ENCODE measurements at regions not wholly inside any gene's neighbourhood (a gene's known extent, or its start where the extent isn't known, plus 50 kb on each side); places are given as distances from the start of the nearest gene placed in this dataset.

DNA sequence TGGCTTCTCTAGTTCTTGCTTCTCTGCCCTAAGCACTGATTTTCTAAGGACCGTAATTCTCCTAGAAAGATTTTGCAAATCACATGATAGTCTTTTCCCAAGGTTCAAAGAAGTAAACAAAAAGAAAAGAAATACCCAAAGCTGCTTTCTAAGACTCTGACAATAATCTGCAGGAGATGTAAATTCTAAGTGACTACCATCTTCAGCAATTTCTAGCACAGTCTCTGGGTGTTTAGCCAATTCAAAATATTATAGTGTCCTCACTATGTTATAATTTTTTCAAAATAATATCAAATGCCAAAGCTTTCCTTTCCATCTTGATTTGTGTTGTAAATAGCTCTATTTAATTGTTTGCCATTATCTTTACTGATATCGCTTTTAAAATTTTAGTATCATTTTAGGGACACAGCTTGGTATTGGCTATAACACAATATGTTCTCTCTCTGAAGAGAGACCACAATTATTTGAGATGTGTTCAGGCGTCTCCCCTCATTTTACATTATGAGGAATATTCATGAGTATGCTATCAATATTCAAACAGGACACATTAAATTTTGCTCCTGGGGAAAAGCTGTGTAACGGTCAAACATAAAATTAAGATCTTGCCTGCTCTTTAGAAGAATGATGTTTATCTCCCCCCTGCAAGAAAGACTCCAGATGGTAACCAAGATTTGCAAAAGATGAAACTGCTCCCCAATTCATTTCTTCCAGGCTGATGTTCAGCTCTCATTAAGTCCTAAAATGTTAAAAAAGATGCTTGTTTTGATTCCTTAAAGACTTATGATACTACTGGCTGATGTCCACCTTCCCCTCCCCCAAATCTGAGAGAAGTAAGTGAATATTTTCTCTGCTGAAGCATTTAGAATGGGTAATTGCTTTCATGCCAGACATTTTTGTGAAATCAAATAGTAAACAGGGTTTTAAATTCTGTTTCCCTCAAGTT, 191.9 kb upstream of the WDR11 start:
- Histone ChIP-seq H3K36me3 (no peaks in the 10 kb centered on the region), H3K27me3 (no peaks in the 10 kb centered on the region), H3K4me3 (no peak overlapping the region), H3K4me1 (no peaks in the 10 kb centered on the region), H3K27ac (no peak overlapping the region), H3K9me3 (no peaks in the 10 kb centered on the region)
- TF ChIP-seq, protein P1, sequence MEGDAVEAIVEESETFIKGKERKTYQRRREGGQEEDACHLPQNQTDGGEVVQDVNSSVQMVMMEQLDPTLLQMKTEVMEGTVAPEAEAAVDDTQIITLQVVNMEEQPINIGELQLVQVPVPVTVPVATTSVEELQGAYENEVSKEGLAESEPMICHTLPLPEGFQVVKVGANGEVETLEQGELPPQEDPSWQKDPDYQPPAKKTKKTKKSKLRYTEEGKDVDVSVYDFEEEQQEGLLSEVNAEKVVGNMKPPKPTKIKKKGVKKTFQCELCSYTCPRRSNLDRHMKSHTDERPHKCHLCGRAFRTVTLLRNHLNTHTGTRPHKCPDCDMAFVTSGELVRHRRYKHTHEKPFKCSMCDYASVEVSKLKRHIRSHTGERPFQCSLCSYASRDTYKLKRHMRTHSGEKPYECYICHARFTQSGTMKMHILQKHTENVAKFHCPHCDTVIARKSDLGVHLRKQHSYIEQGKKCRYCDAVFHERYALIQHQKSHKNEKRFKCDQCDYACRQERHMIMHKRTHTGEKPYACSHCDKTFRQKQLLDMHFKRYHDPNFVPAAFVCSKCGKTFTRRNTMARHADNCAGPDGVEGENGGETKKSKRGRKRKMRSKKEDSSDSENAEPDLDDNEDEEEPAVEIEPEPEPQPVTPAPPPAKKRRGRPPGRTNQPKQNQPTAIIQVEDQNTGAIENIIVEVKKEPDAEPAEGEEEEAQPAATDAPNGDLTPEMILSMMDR (IDR thresholded peaks at IDR 0.05) = no peak
- no peak for TF ChIP-seq EP300 (IDR thresholded peaks at IDR 0.05)
- TF ChIP-seq POLR2AphosphoS5 (IDR thresholded peaks at IDR 0.05) = no peak
- no peak for TF ChIP-seq POLR2A (IDR thresholded peaks at IDR 0.05)
- no peak for DNase-seq
- intact Hi-C loops (cut with DNase I; ENCODE audit: low total_unique reads) = no loop called here
- 56 to 66% (median 61%) methylated on average over 4 of the region's 4 CpGs for WGBS, 5 donors

- H3K9me3 ChIP-seq = peaks cover 0 to 4% (median 0%) of the 10 kb centered on the region in 4 donors
- no peaks in the 10 kb centered on the region for H3K4me1 ChIP-seq
- DNase-seq = no peak
- TF ChIP-seq POLR2AphosphoS5 (IDR thresholded peaks at IDR 0.05) = no peak
- no peak for TF ChIP-seq EP300 (IDR thresholded peaks at IDR 0.05)
- TF ChIP-seq, protein P1 (IDR thresholded peaks at IDR 0.05) = no peak
- H3K27ac ChIP-seq = no peak overlapping the region
- 72 to 91% (median 87%) methylated on average over 4 of the region's 4 CpGs for WGBS, 5 donors
- H3K36me3 ChIP-seq = no peaks in the 10 kb centered on the region
- intact Hi-C loops (cut with DNase I; ENCODE audit: low total_unique reads) = no loop called here
- no peaks in the 10 kb centered on the region for H3K27me3 ChIP-seq
- no peak overlapping the region for H3K4me3 ChIP-seq
These were observed 184.9 kb upstream of the WDR11 start for GRCh38 chr10:120666308-120666707.

DNA sequence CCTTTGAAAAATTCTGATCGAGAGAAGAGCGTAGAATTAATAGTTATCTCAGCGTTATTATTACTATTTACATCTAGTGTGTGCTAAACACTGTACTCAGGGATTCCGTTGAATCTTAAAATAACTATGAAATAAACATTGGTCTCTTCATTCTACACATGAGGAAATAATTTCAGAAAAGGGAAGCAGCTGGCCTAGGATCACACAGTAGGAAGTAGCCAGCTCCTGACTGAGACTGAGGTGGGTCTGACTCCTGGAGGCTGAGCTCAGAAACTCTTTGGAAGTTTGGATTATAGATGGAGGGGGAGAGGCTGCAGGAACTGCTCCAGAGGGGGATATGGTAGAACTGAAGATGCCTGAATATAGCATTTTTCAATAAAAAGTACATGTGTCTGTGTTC, 183.9 kb upstream of the WDR11 start:
- intact Hi-C loops (cut with DNase I; ENCODE audit: low total_unique reads) = no loop called here

GRCh38 chr10:120671491-120671890, 179.7 kb upstream of the WDR11 start:
- WGBS, 5 donors = 67 to 83% (median 75%) methylated on average over 1 to 2 of the region's 2 CpGs
- TF ChIP-seq, protein P1 (IDR thresholded peaks at IDR 0.05) = no peak
- TF ChIP-seq POLR2AphosphoS5 (IDR thresholded peaks at IDR 0.05) (no peak), POLR2A (IDR thresholded peaks at IDR 0.05) (no peak), EP300 (IDR thresholded peaks at IDR 0.05) (no peak)
- Histone ChIP-seq H3K9me3 (peaks cover 0 to 16% (median 4%) of the 10 kb centered on the region in 4 donors), H3K4me3 (no peak overlapping the region), H3K36me3 (no peaks in the 10 kb centered on the region), H3K4me1 (no peaks in the 10 kb centered on the region), H3K27ac (no peak overlapping the region), H3K27me3 (no peaks in the 10 kb centered on the region)
- intact Hi-C loops (cut with DNase I; ENCODE audit: low total_unique reads) = no loop called here
- DNase-seq = no peak

More for the DNA sequence above, 183.9 kb upstream of the WDR11 start:
- WGBS, 5 donors = 45 to 53% (median 50%) methylated on average over 4 of the region's 4 CpGs
- Histone ChIP-seq H3K4me3 (no peak overlapping the region), H3K27me3 (no peaks in the 10 kb centered on the region), H3K4me1 (no peaks in the 10 kb centered on the region), H3K27ac (no peak overlapping the region), H3K36me3 (no peaks in the 10 kb centered on the region), H3K9me3 (peaks cover 0 to 8% (median 0%) of the 10 kb centered on the region in 4 donors)
- TF ChIP-seq POLR2A (IDR thresholded peaks at IDR 0.05) (no peak), EP300 (IDR thresholded peaks at IDR 0.05) (no peak), POLR2AphosphoS5 (IDR thresholded peaks at IDR 0.05) (no peak)
- TF ChIP-seq, protein P1 (IDR thresholded peaks at IDR 0.05) = no peak
- no peak for DNase-seq

Data from stomach (tissue), 8 donors.